ENCODE measurements at regions not wholly inside any gene's neighbourhood (a gene's known extent, or its start where the extent isn't known, plus 50 kb on each side); places are given as distances from the start of the nearest gene placed in this dataset.

- no peak for TF ChIP-seq RARB (CRISPR knock-in tag; IDR thresholded peaks at IDR 0.05)
- no peak for TF ChIP-seq GLIS3 (CRISPR knock-in tag; IDR thresholded peaks at IDR 0.05)
- no peak for TF ChIP-seq TOX (CRISPR knock-in tag; IDR thresholded peaks at IDR 0.05; ENCODE audit: borderline replicate concordance)
- no peak for TF ChIP-seq ZNF70 (CRISPR knock-in tag; IDR thresholded peaks at IDR 0.05)
- TF ChIP-seq OSR1 (CRISPR knock-in tag; IDR thresholded peaks at IDR 0.05), result no peak
- TF ChIP-seq BACH2 (CRISPR knock-in tag; IDR thresholded peaks at IDR 0.05; ENCODE audit: borderline replicate concordance), result no peak
- TF ChIP-seq ARNTL (CRISPR knock-in tag; IDR thresholded peaks at IDR 0.05; ENCODE audit: borderline replicate concordance, low read depth), result no peak
- no peak for ATAC-seq
These were observed 561.6 kb downstream of the BUD13 start for GRCh38 chr11:116211147-116211546.

- no peak for ATAC-seq
- TF ChIP-seq ISL1 (CRISPR knock-in tag; IDR thresholded peaks at IDR 0.05) (no peak), ZNF70 (CRISPR knock-in tag; IDR thresholded peaks at IDR 0.05) (no peak), ZFP30 (CRISPR knock-in tag; IDR thresholded peaks at IDR 0.05) (no peak), GLIS3 (CRISPR knock-in tag; IDR thresholded peaks at IDR 0.05) (no peak)
These were observed 562.1 kb downstream of the BUD13 start for GRCh38 chr11:116210663-116211062.

GRCh38 chr11:116209255-116209654 lies 563.5 kb downstream of the BUD13 start:
- no peak for TF ChIP-seq POU6F1 (CRISPR knock-in tag; IDR thresholded peaks at IDR 0.05; ENCODE audit: borderline replicate concordance, low read depth)
- no peak for TF ChIP-seq RARB (CRISPR knock-in tag; IDR thresholded peaks at IDR 0.05)
- ATAC-seq, result no peak

- TF ChIP-seq ZNF70 (CRISPR knock-in tag; IDR thresholded peaks at IDR 0.05) (peak; percentile 71; the same call in 1 of the 2 replicates), ZNF8 (CRISPR knock-in tag; IDR thresholded peaks at IDR 0.05) (no peak)
- ATAC-seq, result no peak; the same call in 2 of the 3 replicates
These were observed 565.2 kb downstream of the BUD13 start for GRCh38 chr11:116207421-116208141.

- TF ChIP-seq TSHZ2 (CRISPR knock-in tag; IDR thresholded peaks at IDR 0.05) (no peak), RARB (CRISPR knock-in tag; IDR thresholded peaks at IDR 0.05) (no peak), ZC3H10 (CRISPR knock-in tag; IDR thresholded peaks at IDR 0.05) (no peak), ZFP3 (CRISPR knock-in tag; IDR thresholded peaks at IDR 0.05) (no peak), ZNF70 (CRISPR knock-in tag; IDR thresholded peaks at IDR 0.05) (no peak), OSR1 (CRISPR knock-in tag; IDR thresholded peaks at IDR 0.05) (no peak), GLIS3 (CRISPR knock-in tag; IDR thresholded peaks at IDR 0.05) (no peak), ZNF8 (CRISPR knock-in tag; IDR thresholded peaks at IDR 0.05) (no peak), ISL1 (CRISPR knock-in tag; IDR thresholded peaks at IDR 0.05) (no peak), ESRRG (CRISPR knock-in tag; IDR thresholded peaks at IDR 0.05) (no peak), BACH2 (CRISPR knock-in tag; IDR thresholded peaks at IDR 0.05; ENCODE audit: borderline replicate concordance) (no peak)
- ATAC-seq, result no peak
These were observed 565.8 kb downstream of the BUD13 start for GRCh38 chr11:116207019-116207418.

GRCh38 chr11:116202922-116203321 lies 569.9 kb downstream of the BUD13 start:
- no peak; the same call in 2 of the 3 replicates for ATAC-seq
- TF ChIP-seq PATZ1 (CRISPR knock-in tag; IDR thresholded peaks at IDR 0.05; ENCODE audit: borderline replicate concordance) (no peak), CSDC2 (CRISPR knock-in tag; IDR thresholded peaks at IDR 0.05) (no peak), ESRRG (CRISPR knock-in tag; IDR thresholded peaks at IDR 0.05) (no peak), ZNF565 (CRISPR knock-in tag; conservative IDR thresholded peaks at IDR 0.05; ENCODE audit: low read depth) (no peak), ISL1 (CRISPR knock-in tag; IDR thresholded peaks at IDR 0.05) (no peak), ARNTL (CRISPR knock-in tag; IDR thresholded peaks at IDR 0.05; ENCODE audit: borderline replicate concordance, low read depth) (no peak), ZFP30 (CRISPR knock-in tag; IDR thresholded peaks at IDR 0.05) (no peak), RARB (CRISPR knock-in tag; IDR thresholded peaks at IDR 0.05) (no peak), ZC3H10 (CRISPR knock-in tag; IDR thresholded peaks at IDR 0.05) (no peak), BACH2 (CRISPR knock-in tag; IDR thresholded peaks at IDR 0.05; ENCODE audit: borderline replicate concordance) (no peak), TCF4 (CRISPR knock-in tag; IDR thresholded peaks at IDR 0.05; ENCODE audit: borderline replicate concordance) (no peak), TSHZ2 (CRISPR knock-in tag; IDR thresholded peaks at IDR 0.05) (no peak), ZNF8 (CRISPR knock-in tag; IDR thresholded peaks at IDR 0.05) (no peak), ZNF70 (CRISPR knock-in tag; IDR thresholded peaks at IDR 0.05) (no peak), GLIS3 (CRISPR knock-in tag; IDR thresholded peaks at IDR 0.05) (no peak), CSRNP3 (CRISPR knock-in tag; IDR thresholded peaks at IDR 0.05) (no peak)
